GM12892 (cell line): ENCODE measurements at regions not wholly inside any gene's neighbourhood (a gene's known extent, or its start where the extent isn't known, plus 50 kb on each side); places are given as distances from the start of the nearest gene placed in this dataset.

Experiments used
- POLR2A ChIP-seq: IDR thresholded peaks from 2 replicates; pipeline ENCODE4 v1.6.1; 2011; ENCODE audit warnings: low read depth, low read length, control low read depth
- TAF1 ChIP-seq: IDR thresholded peaks from 2 replicates; pipeline ENCODE4 v1.6.1; 2011; ENCODE audit warnings: low read depth, mild to moderate bottlenecking, control low read depth, low read length, borderline replicate concordance

DNA sequence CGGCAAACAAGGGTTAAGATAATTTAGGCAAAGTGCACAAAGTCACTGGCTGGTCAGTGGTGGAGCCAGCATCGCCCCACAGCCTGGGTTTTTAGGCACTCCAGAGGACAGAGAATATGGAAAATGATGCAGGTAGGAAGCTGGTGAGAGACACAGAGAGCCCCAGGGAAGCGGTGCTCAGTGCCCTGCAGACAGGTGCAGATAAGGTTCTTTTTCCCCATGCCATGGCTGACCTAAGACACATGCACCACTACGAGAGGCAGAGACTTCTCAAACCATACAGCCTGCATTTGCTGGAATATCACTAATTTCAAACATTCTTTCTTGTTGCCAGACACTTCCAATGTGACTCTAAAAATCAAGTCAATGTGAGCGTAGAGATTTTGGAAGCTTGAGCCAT is 205.7 kb upstream of the APCDD1 start:
- no peak for TF ChIP-seq TAF1
- TF ChIP-seq POLR2A = no peak
